DOHH2 (cell line): ENCODE measurements at regions not wholly inside any gene's neighbourhood (a gene's known extent, or its start where the extent isn't known, plus 50 kb on each side); places are given as distances from the start of the nearest gene placed in this dataset.

Experiments used
- H3F3A ChIP-seq: fragments of 200-600 bp; sonication (generic), shearing (Covaris generic); 2 replicates; pipeline ENCODE4 v1.6.0; 2016; ENCODE audit warnings: antibody characterized with exemption, mild to moderate bottlenecking; ENCODE audit not compliant: control insufficient read depth, insufficient read depth
- H3K27ac ChIP-seq: fragments of 200-600 bp; sonication (generic); 2 replicates; pipeline ENCODE4 v1.5.1; 2014; ENCODE audit warnings: low read depth, mild to moderate bottlenecking, low read length, moderate library complexity
- H3K27me3 ChIP-seq: fragments of 200-600 bp; sonication (generic); 2 replicates; pipeline ENCODE4 v1.6.1; 2014; ENCODE audit warnings: mild to moderate bottlenecking, low read length, mixed read lengths; ENCODE audit not compliant: control insufficient read depth
- H3K36me3 ChIP-seq: fragments of 200-600 bp; sonication (generic); 2 replicates; pipeline ENCODE4 v1.6.1; 2014; ENCODE audit warnings: mild to moderate bottlenecking, low read length, moderate library complexity, mixed read lengths; ENCODE audit not compliant: control insufficient read depth
- H3K4me1 ChIP-seq: fragments of 200-600 bp; sonication (generic); 2 replicates; pipeline ENCODE4 v1.6.1; 2014; ENCODE audit warnings: mild to moderate bottlenecking, low read length, mixed read lengths; ENCODE audit not compliant: control insufficient read depth
- H3K4me2 ChIP-seq: fragments of 200-600 bp; sonication (generic); 2 replicates; pipeline ENCODE4 v1.6.0; 2014; ENCODE audit warnings: mild to moderate bottlenecking, low read length, moderate library complexity
- H3K4me3 ChIP-seq: fragments of 200-600 bp; sonication (generic); 2 replicates; pipeline ENCODE4 v1.5.1; 2014; ENCODE audit warnings: mild to moderate bottlenecking, low read length, mixed read lengths
- H3K79me2 ChIP-seq: fragments of 200-600 bp; sonication (generic); 2 replicates; pipeline ENCODE4 v1.6.1; 2014; ENCODE audit warnings: mild to moderate bottlenecking, low read length, mixed read lengths; ENCODE audit not compliant: control insufficient read depth
- H3K9me2 ChIP-seq: fragments of 200-600 bp; sonication (generic); replicated peaks from 2 replicates; pipeline ENCODE4 v1.6.1; 2014; ENCODE audit warnings: mild to moderate bottlenecking, low read length, mixed read lengths; ENCODE audit not compliant: control insufficient read depth
- H3K9me3 ChIP-seq: fragments of 200-600 bp; sonication (generic); 2 replicates; pipeline ENCODE4 v1.6.1; 2014; ENCODE audit warnings: antibody characterized with exemption, low read length, mixed read lengths; ENCODE audit not compliant: control insufficient read depth, insufficient read depth
- H4K20me1 ChIP-seq: fragments of 200-600 bp; sonication (generic); 2 replicates; pipeline ENCODE4 v1.6.0; 2014; ENCODE audit warnings: low read depth, mild to moderate bottlenecking, antibody characterized with exemption, low read length, moderate library complexity; ENCODE audit not compliant: control insufficient read depth, insufficient read depth
- EZH2phosphoT487 ChIP-seq: fragments of 200-600 bp; sonication (generic); IDR thresholded peaks from 2 replicates; pipeline ENCODE4 v1.6.1; 2017; ENCODE audit warnings: borderline replicate concordance, mild to moderate bottlenecking, antibody characterized with exemption, low read length, moderate library complexity, mixed read lengths
- TF ChIP-seq, protein P1 (sequence below): fragments of 200-600 bp; sonication (generic); IDR thresholded peaks from one replicate; pipeline ENCODE4 v1.5.1; 2014; ENCODE audit warnings: antibody characterized with exemption, mild to moderate bottlenecking, low read depth, low read length; ENCODE audit not compliant: poor library complexity, severe bottlenecking

GRCh38 chr10:21205328-21205727 is 308.2 kb upstream of the NEBL start:
- Histone ChIP-seq H3K4me2 (no peak overlapping the region), H3F3A (no peaks in the 10 kb centered on the region), H3K9me3 (no peaks in the 10 kb centered on the region), H3K27ac (no peak overlapping the region), H4K20me1 (no peaks in the 10 kb centered on the region), H3K4me1 (no peaks in the 10 kb centered on the region), H3K79me2 (no peaks in the 10 kb centered on the region), H3K27me3 (no peaks in the 10 kb centered on the region), H3K36me3 (no peaks in the 10 kb centered on the region), H3K4me3 (no peak overlapping the region), H3K9me2 (no peaks in the 10 kb centered on the region)
- TF ChIP-seq EZH2phosphoT487, result no peak
- TF ChIP-seq, protein P1, sequence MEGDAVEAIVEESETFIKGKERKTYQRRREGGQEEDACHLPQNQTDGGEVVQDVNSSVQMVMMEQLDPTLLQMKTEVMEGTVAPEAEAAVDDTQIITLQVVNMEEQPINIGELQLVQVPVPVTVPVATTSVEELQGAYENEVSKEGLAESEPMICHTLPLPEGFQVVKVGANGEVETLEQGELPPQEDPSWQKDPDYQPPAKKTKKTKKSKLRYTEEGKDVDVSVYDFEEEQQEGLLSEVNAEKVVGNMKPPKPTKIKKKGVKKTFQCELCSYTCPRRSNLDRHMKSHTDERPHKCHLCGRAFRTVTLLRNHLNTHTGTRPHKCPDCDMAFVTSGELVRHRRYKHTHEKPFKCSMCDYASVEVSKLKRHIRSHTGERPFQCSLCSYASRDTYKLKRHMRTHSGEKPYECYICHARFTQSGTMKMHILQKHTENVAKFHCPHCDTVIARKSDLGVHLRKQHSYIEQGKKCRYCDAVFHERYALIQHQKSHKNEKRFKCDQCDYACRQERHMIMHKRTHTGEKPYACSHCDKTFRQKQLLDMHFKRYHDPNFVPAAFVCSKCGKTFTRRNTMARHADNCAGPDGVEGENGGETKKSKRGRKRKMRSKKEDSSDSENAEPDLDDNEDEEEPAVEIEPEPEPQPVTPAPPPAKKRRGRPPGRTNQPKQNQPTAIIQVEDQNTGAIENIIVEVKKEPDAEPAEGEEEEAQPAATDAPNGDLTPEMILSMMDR, result no peak

DNA sequence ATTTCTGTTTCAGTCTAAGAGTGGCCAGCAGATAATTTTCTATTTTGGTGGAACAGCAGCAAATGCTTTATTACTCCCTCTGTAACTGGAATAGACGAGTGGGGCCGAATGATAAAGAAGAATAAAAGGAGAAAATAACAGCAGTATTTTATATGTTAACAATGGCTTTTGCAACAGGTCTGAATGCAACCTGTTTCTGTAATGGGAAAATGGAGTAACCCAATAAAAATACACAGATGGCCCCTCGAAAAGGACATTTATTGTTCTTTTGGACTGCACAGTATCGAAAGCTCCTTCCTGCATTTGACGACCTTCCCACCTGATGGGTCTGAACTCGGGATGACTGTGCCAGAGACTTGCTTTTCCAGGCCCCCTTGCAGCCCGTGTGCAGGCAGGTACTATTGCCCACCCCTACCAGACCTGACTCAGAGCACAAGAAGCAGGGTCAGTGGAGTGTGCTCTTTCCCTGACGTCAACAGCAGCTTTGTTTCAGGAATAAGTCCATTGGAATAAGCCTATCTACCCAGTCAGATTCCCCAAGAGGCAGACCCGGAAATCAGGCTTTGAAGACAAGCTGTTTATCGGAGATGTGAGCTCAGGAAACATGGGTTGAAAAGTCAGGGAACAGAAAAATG is 306.5 kb upstream of the NEBL start:
- H3K9me3 ChIP-seq, result peaks cover under 1% of the 10 kb centered on the region; the same call in 1 of the 2 replicates
- H3K4me3 ChIP-seq, result no peak overlapping the region
- H3K27me3 ChIP-seq, result no peaks in the 10 kb centered on the region
- H4K20me1 ChIP-seq, result no peaks in the 10 kb centered on the region
- H3K36me3 ChIP-seq, result no peaks in the 10 kb centered on the region
- no peaks in the 10 kb centered on the region for H3F3A ChIP-seq
- no peaks in the 10 kb centered on the region for H3K4me1 ChIP-seq
- H3K9me2 ChIP-seq, result no peaks in the 10 kb centered on the region
- H3K27ac ChIP-seq, result no peak overlapping the region
- H3K4me2 ChIP-seq, result no peak overlapping the region
- no peak for TF ChIP-seq EZH2phosphoT487
- TF ChIP-seq, protein P1, result no peak
- H3K79me2 ChIP-seq, result no peaks in the 10 kb centered on the region

- no peaks in the 10 kb centered on the region for H3K79me2 ChIP-seq
- no peaks in the 10 kb centered on the region for H4K20me1 ChIP-seq
- no peaks in the 10 kb centered on the region for H3K36me3 ChIP-seq
- no peak overlapping the region for H3K27ac ChIP-seq
- H3K4me3 ChIP-seq, result no peak overlapping the region
- H3K4me2 ChIP-seq, result no peak overlapping the region
- no peaks in the 10 kb centered on the region for H3K9me2 ChIP-seq
- H3K4me1 ChIP-seq, result no peaks in the 10 kb centered on the region
- H3K27me3 ChIP-seq, result no peaks in the 10 kb centered on the region
- TF ChIP-seq, protein P1, result no peak
- TF ChIP-seq EZH2phosphoT487, result no peak
- peaks cover 7% of the 10 kb centered on the region; the same call in 1 of the 2 replicates for H3K9me3 ChIP-seq
- no peaks in the 10 kb centered on the region for H3F3A ChIP-seq
Observed at GRCh38 chr10:21202776-21203462, 305.8 kb upstream of the NEBL start.
